Hepatocyte (in vitro differentiated cells): ENCODE measurements at regions not wholly inside any gene's neighbourhood (a gene's known extent, or its start where the extent isn't known, plus 50 kb on each side); places are given as distances from the start of the nearest gene placed in this dataset.

Experiments used
- DNase-seq: peaks from one replicate; pipeline ENCODE4 v3.0.0-alpha.2; 2016; ENCODE audit warnings: low spot score
- H2AFZ ChIP-seq: fragments of 200-600 bp; sonication (generic); 2 replicates; pipeline ENCODE4 v1.6.0; 2016; ENCODE audit warnings: antibody characterized with exemption, mild to moderate bottlenecking
- H3K27ac ChIP-seq: fragments of 200-600 bp; sonication (generic); 2 replicates; pipeline ENCODE4 v1.5.1; 2016; ENCODE audit warnings: mild to moderate bottlenecking
- H3K27me3 ChIP-seq: fragments of 200-600 bp; sonication (generic); 2 replicates; pipeline ENCODE4 v1.6.1; 2016
- H3K36me3 ChIP-seq: fragments of 200-600 bp; sonication (generic); replicated peaks from 2 replicates; pipeline ENCODE4 v1.5.1; 2016; ENCODE audit warnings: low read depth; ENCODE audit not compliant: insufficient read depth
- H3K4me1 ChIP-seq: fragments of 200-600 bp; sonication (generic); 2 replicates; pipeline ENCODE4 v1.5.1; 2016; ENCODE audit warnings: mild to moderate bottlenecking, moderate library complexity; ENCODE audit not compliant: insufficient read depth
- H3K4me2 ChIP-seq: fragments of 200-600 bp; sonication (generic); 2 replicates; pipeline ENCODE4 v1.6.0; 2016
- H3K4me3 ChIP-seq: fragments of 200-600 bp; sonication (generic); 2 replicates; pipeline ENCODE4 v1.5.1; 2016; ENCODE audit warnings: mild to moderate bottlenecking
- H3K79me2 ChIP-seq: fragments of 200-600 bp; sonication (generic); 2 replicates; pipeline ENCODE4 v1.6.0; 2017; ENCODE audit warnings: mild to moderate bottlenecking
- H3K9me2 ChIP-seq: fragments of 200-600 bp; sonication (generic); replicated peaks from 2 replicates; pipeline ENCODE4 v1.6.0; 2017; ENCODE audit warnings: mild to moderate bottlenecking; ENCODE audit not compliant: insufficient read depth
- H3K9me3 ChIP-seq: fragments of 200-600 bp; sonication (generic); 2 replicates; pipeline ENCODE4 v1.5.1; 2016; ENCODE audit warnings: low read depth, mild to moderate bottlenecking
- H4K20me1 ChIP-seq: fragments of 200-600 bp; sonication (generic); 2 replicates; pipeline ENCODE4 v1.6.0; 2016; ENCODE audit warnings: mild to moderate bottlenecking; ENCODE audit not compliant: insufficient read depth, poor library complexity, severe bottlenecking
- CTCF ChIP-seq: fragments of 200-600 bp; sonication (generic); IDR thresholded peaks from 2 replicates; pipeline ENCODE4 v1.5.1; 2016; ENCODE audit warnings: antibody characterized with exemption, mild to moderate bottlenecking; ENCODE audit not compliant: poor library complexity
- EZH2 ChIP-seq: fragments of 200-600 bp; sonication (generic); IDR thresholded peaks from 2 replicates; pipeline ENCODE4 v1.6.1; 2016; ENCODE audit warnings: antibody characterized with exemption, mild to moderate bottlenecking, borderline replicate concordance
- EZH2phosphoT487 ChIP-seq: fragments of 200-600 bp; sonication (generic); IDR thresholded peaks from one replicate; pipeline ENCODE4 v1.6.1; 2018; ENCODE audit warnings: antibody characterized with exemption, mild to moderate bottlenecking, low read depth, moderate library complexity; ENCODE audit not compliant: unreplicated experiment, severe bottlenecking
- WGBS: methylation state at CpG from one replicate; pipeline ENCODE4 v1.1.6; 2016; ENCODE audit warnings: low lambda C conversion rate; ENCODE audit errors: missing lambda C conversion rate; 5-methylcytosine and 5-hydroxymethylcytosine counted together

GRCh38 chr2:138959031-138959430 lies 178.8 kb upstream of the NXPH2 start:
- Histone ChIP-seq H3K9me2 (no peaks in the 10 kb centered on the region), H3K4me2 (no peak overlapping the region), H3K4me1 (no peaks in the 10 kb centered on the region), H3K9me3 (no peaks in the 10 kb centered on the region), H3K27me3 (no peaks in the 10 kb centered on the region), H3K4me3 (no peak overlapping the region), H3K27ac (no peak overlapping the region), H4K20me1 (no peaks in the 10 kb centered on the region), H3K79me2 (no peaks in the 10 kb centered on the region), H2AFZ (no peak overlapping the region), H3K36me3 (no peaks in the 10 kb centered on the region)
- DNase-seq: no peak
- WGBS: 89% methylated on average over 2 of the region's 2 CpGs
- TF ChIP-seq CTCF: no peak
- TF ChIP-seq EZH2: no peak
- TF ChIP-seq EZH2phosphoT487: no peak

- 46% methylated on average over 2 of the region's 2 CpGs for WGBS
- TF ChIP-seq CTCF (no peak), EZH2 (no peak), EZH2phosphoT487 (no peak)
- no peak overlapping the region for H3K4me2 ChIP-seq
These were observed 175.9 kb upstream of the NXPH2 start for GRCh38 chr2:138956116-138956515.

GRCh38 chr2:138950486-138950885 lies 170.3 kb upstream of the NXPH2 start:
- WGBS: 84% methylated on average over 2 of the region's 2 CpGs
- TF ChIP-seq CTCF (no peak), EZH2phosphoT487 (no peak), EZH2 (no peak)

More at GRCh38 chr2:138956116-138956515, 175.9 kb upstream of the NXPH2 start:
- H3K79me2 ChIP-seq: no peaks in the 10 kb centered on the region
- H3K36me3 ChIP-seq: no peaks in the 10 kb centered on the region
- no peak for DNase-seq
- no peaks in the 10 kb centered on the region for H4K20me1 ChIP-seq
- no peaks in the 10 kb centered on the region for H3K9me2 ChIP-seq
- H3K4me3 ChIP-seq: no peak overlapping the region
- no peaks in the 10 kb centered on the region for H3K9me3 ChIP-seq
- H3K27me3 ChIP-seq: no peaks in the 10 kb centered on the region
- H2AFZ ChIP-seq: no peak overlapping the region
- H3K27ac ChIP-seq: no peak overlapping the region
- no peaks in the 10 kb centered on the region for H3K4me1 ChIP-seq

GRCh38 chr2:138949517-138949916 lies 169.3 kb upstream of the NXPH2 start:
- Histone ChIP-seq H3K4me3 (no peak overlapping the region), H3K4me1 (no peaks in the 10 kb centered on the region), H3K9me3 (no peaks in the 10 kb centered on the region), H3K36me3 (no peaks in the 10 kb centered on the region), H3K27me3 (no peaks in the 10 kb centered on the region), H3K4me2 (no peak overlapping the region), H2AFZ (no peak overlapping the region), H3K27ac (no peak overlapping the region), H4K20me1 (no peaks in the 10 kb centered on the region), H3K9me2 (no peaks in the 10 kb centered on the region), H3K79me2 (no peaks in the 10 kb centered on the region)
- DNase-seq: no peak
- TF ChIP-seq EZH2: no peak
- TF ChIP-seq CTCF: no peak
- no peak for TF ChIP-seq EZH2phosphoT487
- WGBS: 63% methylated on average over 3 of the region's 3 CpGs

More at GRCh38 chr2:138950486-138950885, 170.3 kb upstream of the NXPH2 start:
- Histone ChIP-seq H4K20me1 (no peaks in the 10 kb centered on the region), H3K4me2 (no peak overlapping the region), H3K4me3 (no peak overlapping the region), H3K79me2 (no peaks in the 10 kb centered on the region), H3K36me3 (no peaks in the 10 kb centered on the region), H3K27ac (no peak overlapping the region), H3K27me3 (no peaks in the 10 kb centered on the region), H3K9me3 (no peaks in the 10 kb centered on the region), H3K4me1 (no peaks in the 10 kb centered on the region), H2AFZ (no peak overlapping the region), H3K9me2 (no peaks in the 10 kb centered on the region)
- no peak for DNase-seq
